WI38 (cell line): ENCODE measurements at regions not wholly inside any gene's neighbourhood (a gene's known extent, or its start where the extent isn't known, plus 50 kb on each side); places are given as distances from the start of the nearest gene placed in this dataset.

ENCODE experiments used
- H3K4me3 ChIP-seq: 2 replicates; pipeline ENCODE4 v1.5.1; 2011; ENCODE audit warnings: low read depth, mild to moderate bottlenecking, control low read depth, low read length
- CTCF ChIP-seq: IDR thresholded peaks from 2 replicates; pipeline ENCODE4 v1.5.1; 2012; ENCODE audit warnings: low read depth, mild to moderate bottlenecking, control low read depth, low read length

- H3K4me3 ChIP-seq, result no peak overlapping the region
- TF ChIP-seq CTCF, result no peak
Observed at GRCh38 chr10:128729910-128730420, 603.7 kb upstream of the MKI67 start.

- TF ChIP-seq CTCF, result no peak
- no peak overlapping the region for H3K4me3 ChIP-seq
Observed at GRCh38 chr10:128730922-128731321, 604.7 kb upstream of the MKI67 start.

- H3K4me3 ChIP-seq, result no peak overlapping the region
- TF ChIP-seq CTCF, result no peak
Observed at GRCh38 chr10:128734161-128734560, 607.9 kb upstream of the MKI67 start.

- no peak overlapping the region for H3K4me3 ChIP-seq
- no peak for TF ChIP-seq CTCF
Observed at GRCh38 chr10:128734734-128735133, 608.5 kb upstream of the MKI67 start.

- H3K4me3 ChIP-seq, result no peak overlapping the region
- no peak for TF ChIP-seq CTCF
Observed at GRCh38 chr10:128735996-128736395, 609.8 kb upstream of the MKI67 start.

GRCh38 chr10:128738386-128738915 is 612.2 kb upstream of the MKI67 start:
- no peak overlapping the region for H3K4me3 ChIP-seq

GRCh38 chr10:128739930-128740329 is 613.7 kb upstream of the MKI67 start:
- no peak for TF ChIP-seq CTCF
- H3K4me3 ChIP-seq, result no peak overlapping the region

More at GRCh38 chr10:128738386-128738915, 612.2 kb upstream of the MKI67 start:
- no peak for TF ChIP-seq CTCF
